ENCODE measurements at regions not wholly inside any gene's neighbourhood (a gene's known extent, or its start where the extent isn't known, plus 50 kb on each side); places are given as distances from the start of the nearest gene placed in this dataset.

DNA sequence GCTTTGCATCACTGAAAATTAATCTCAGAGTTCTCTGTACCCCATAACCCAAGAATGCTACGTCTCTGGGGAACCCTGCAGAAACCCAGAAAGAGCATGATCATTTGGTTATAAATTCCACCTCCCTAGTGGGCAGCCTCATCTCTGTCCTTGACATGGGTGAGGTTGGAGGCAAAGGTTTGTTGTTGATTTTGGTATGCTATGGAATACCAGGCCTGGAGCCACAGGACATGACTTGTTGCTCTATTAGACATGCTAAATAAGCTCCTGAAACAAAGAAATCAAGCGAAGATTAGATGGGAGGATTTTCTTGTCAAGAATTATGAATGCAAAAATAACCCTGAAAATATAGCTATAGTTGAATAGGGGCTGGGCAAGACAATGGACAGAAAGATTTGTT, 197.4 kb upstream of the CAMK1G start:
- TF ChIP-seq EZH2 (IDR thresholded peaks at IDR 0.05; ENCODE audit: borderline replicate concordance, low read depth, low read length, severe bottlenecking): no peak
- TF ChIP-seq, protein P1, sequence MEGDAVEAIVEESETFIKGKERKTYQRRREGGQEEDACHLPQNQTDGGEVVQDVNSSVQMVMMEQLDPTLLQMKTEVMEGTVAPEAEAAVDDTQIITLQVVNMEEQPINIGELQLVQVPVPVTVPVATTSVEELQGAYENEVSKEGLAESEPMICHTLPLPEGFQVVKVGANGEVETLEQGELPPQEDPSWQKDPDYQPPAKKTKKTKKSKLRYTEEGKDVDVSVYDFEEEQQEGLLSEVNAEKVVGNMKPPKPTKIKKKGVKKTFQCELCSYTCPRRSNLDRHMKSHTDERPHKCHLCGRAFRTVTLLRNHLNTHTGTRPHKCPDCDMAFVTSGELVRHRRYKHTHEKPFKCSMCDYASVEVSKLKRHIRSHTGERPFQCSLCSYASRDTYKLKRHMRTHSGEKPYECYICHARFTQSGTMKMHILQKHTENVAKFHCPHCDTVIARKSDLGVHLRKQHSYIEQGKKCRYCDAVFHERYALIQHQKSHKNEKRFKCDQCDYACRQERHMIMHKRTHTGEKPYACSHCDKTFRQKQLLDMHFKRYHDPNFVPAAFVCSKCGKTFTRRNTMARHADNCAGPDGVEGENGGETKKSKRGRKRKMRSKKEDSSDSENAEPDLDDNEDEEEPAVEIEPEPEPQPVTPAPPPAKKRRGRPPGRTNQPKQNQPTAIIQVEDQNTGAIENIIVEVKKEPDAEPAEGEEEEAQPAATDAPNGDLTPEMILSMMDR (IDR thresholded peaks at IDR 0.05; ENCODE audit: borderline replicate concordance, extremely low read depth, low read length, poor library complexity, severe bottlenecking): no peak

Data from DND-41 (cell line).